A673 (cell line): ENCODE measurements at regions not wholly inside any gene's neighbourhood (a gene's known extent, or its start where the extent isn't known, plus 50 kb on each side); places are given as distances from the start of the nearest gene placed in this dataset.

Experiments
- BruUV-seq: library from RNA; stranded (reverse); fragments of 400-500 nt; replicated peaks from 2 replicates; lab custom pipeline; 2021; lab: Mats Ljungman, UMichigan
- CTCF ChIA-PET: fragments of 300-600 bp; sonication (Branson Sonifier 250); formaldehyde crosslinking; loops from one replicate; lab custom pipeline; 2022; ENCODE audit warnings: antibody characterized with exemption; lab: Charles Lee
- POLR2A ChIA-PET: fragments of 300-600 bp; sonication (Branson Sonifier 250); formaldehyde crosslinking; loops from one replicate; lab custom pipeline; 2022; ENCODE audit warnings: antibody characterized with exemption; ENCODE audit not compliant: low non-redundant PET; lab: Charles Lee
- DNase-seq: peaks from one replicate; pipeline ENCODE4 v3.0.0-alpha.2; 2015; ENCODE audit warnings: low spot score
- H3K27ac ChIP-seq: fragments of 200-600 bp; sonication (generic); 2 replicates; pipeline ENCODE4 v1.5.1; 2016; ENCODE audit warnings: mixed run types, low read depth, mild to moderate bottlenecking, mixed read lengths, antibody characterized with exemption, low read length; ENCODE audit not compliant: poor library complexity, severe bottlenecking
- H3K27me3 ChIP-seq: fragments of 200-600 bp; sonication (generic); replicated peaks from 2 replicates; pipeline ENCODE4 v1.6.1; 2017; ENCODE audit warnings: mixed run types, low read depth, mild to moderate bottlenecking, mixed read lengths, antibody characterized with exemption, low read length; ENCODE audit not compliant: insufficient read depth, poor library complexity
- H3K36me3 ChIP-seq: fragments of 200-600 bp; sonication (generic); 2 replicates; pipeline ENCODE4 v1.6.1; 2016; ENCODE audit warnings: mixed run types, mild to moderate bottlenecking, mixed read lengths, antibody characterized with exemption, low read length; ENCODE audit not compliant: insufficient read depth, poor library complexity, severe bottlenecking
- H3K4me1 ChIP-seq: fragments of 200-600 bp; sonication (generic); 2 replicates; pipeline ENCODE4 v1.6.1; 2017; ENCODE audit warnings: mixed run types, mild to moderate bottlenecking, mixed read lengths, antibody characterized with exemption, low read length; ENCODE audit not compliant: insufficient read depth, poor library complexity, severe bottlenecking
- H3K4me3 ChIP-seq: fragments of 200-600 bp; sonication (generic); 2 replicates; pipeline ENCODE4 v1.5.1; 2016; ENCODE audit warnings: low read depth, mixed run types, mild to moderate bottlenecking, mixed read lengths, low read length; ENCODE audit not compliant: poor library complexity, severe bottlenecking
- H3K9me3 ChIP-seq: fragments of 200-600 bp; sonication (generic); 2 replicates; pipeline ENCODE4 v1.6.1; 2016; ENCODE audit warnings: mixed run types, low read depth, mild to moderate bottlenecking, mixed read lengths, antibody characterized with exemption, low read length; ENCODE audit not compliant: poor library complexity, severe bottlenecking
- EZH2 ChIP-seq: fragments of 200-600 bp; sonication (generic); IDR thresholded peaks from 2 replicates; pipeline ENCODE4 v1.6.1; 2017; ENCODE audit warnings: borderline replicate concordance, low read depth, mild to moderate bottlenecking, mixed read lengths, antibody characterized with exemption, low read length; ENCODE audit not compliant: poor library complexity, severe bottlenecking
- intact Hi-C: fragments of 100-400 bp; cut with micrococcal nuclease; formaldehyde crosslinking; loops from one replicate; pipeline ENCODE4 v1.10.0; 2022; ENCODE audit not compliant: unreplicated experiment
- TF ChIP-seq, protein P1 (sequence below): fragments of 300-800, 200-600 bp; sonication (generic); conservative IDR thresholded peaks from 2 replicates; pipeline ENCODE4 v1.5.1; 2017; ENCODE audit warnings: low read depth, mild to moderate bottlenecking, antibody characterized with exemption, low read length, moderate library complexity, mixed read lengths

DNA sequence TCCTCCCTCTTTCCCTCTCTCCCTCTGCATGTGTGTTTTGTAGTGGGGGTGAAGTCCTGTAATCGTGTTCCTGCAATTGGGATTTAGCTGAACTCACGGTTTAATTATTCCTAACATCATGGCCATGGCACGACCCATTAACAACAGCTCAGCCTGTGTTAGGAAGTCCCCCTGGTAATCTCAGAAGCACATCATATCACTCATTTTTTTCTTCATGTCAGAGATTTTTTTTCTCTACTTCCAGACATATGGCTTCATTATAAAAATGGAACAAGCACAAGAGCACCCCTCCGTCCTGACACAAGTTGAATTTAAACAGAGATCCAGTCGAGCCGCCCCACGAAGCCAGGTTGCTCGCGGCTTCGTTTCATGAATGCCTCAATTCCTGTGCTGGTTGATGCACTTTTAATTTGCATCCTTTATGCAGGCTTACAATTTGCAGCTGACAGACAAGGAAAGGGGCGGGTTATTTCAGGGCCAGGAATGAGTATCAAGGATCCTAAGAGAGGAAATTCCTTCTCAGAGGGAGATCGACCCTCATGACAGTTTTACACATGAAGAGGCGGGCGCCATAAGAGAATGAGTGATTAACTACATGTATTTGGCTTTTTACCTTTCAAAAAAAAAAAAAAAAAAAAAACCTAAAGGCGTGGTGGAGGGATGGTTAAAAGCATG lies 192.9 kb downstream of the MAF start:
- ChIA-PET POLR2A (no interaction called here), CTCF (no interaction called here)
- Histone ChIP-seq H3K27me3 (no peaks in the 10 kb centered on the region), H3K9me3 (no peaks in the 10 kb centered on the region), H3K4me3 (no peak overlapping the region), H3K27ac (no peak overlapping the region), H3K36me3 (no peaks in the 10 kb centered on the region), H3K4me1 (no peaks in the 10 kb centered on the region)
- no TSS peak for BruUV-seq
- DNase-seq = no peak
- TF ChIP-seq, protein P1, sequence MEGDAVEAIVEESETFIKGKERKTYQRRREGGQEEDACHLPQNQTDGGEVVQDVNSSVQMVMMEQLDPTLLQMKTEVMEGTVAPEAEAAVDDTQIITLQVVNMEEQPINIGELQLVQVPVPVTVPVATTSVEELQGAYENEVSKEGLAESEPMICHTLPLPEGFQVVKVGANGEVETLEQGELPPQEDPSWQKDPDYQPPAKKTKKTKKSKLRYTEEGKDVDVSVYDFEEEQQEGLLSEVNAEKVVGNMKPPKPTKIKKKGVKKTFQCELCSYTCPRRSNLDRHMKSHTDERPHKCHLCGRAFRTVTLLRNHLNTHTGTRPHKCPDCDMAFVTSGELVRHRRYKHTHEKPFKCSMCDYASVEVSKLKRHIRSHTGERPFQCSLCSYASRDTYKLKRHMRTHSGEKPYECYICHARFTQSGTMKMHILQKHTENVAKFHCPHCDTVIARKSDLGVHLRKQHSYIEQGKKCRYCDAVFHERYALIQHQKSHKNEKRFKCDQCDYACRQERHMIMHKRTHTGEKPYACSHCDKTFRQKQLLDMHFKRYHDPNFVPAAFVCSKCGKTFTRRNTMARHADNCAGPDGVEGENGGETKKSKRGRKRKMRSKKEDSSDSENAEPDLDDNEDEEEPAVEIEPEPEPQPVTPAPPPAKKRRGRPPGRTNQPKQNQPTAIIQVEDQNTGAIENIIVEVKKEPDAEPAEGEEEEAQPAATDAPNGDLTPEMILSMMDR = no peak
- TF ChIP-seq EZH2 = no peak
- intact Hi-C loops = no loop called here

DNA sequence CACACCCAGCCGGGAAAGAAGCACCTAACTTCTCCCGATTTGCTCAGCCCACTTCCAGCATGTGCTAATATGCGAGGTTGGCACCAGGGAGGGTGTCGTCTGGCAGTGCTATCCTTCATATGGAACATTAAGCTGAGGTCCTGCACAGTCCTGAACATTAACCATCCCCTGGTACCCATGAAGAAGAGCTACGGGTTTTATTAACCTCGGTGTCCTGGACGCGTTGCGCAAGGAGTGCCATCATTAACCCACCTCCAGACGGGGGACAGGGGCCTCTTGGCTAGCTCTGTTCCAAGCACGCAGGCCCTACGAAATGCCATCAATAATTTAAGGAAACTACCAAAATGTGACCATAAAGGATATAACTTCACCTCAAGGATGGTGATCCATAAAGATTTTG lies 193.5 kb downstream of the MAF start:
- CTCF ChIA-PET = no interaction called here
- Histone ChIP-seq H3K4me1 (no peaks in the 10 kb centered on the region), H3K36me3 (no peaks in the 10 kb centered on the region), H3K27ac (no peak overlapping the region), H3K9me3 (no peaks in the 10 kb centered on the region), H3K4me3 (no peak overlapping the region), H3K27me3 (no peaks in the 10 kb centered on the region)
- BruUV-seq = no TSS peak
- TF ChIP-seq EZH2 = no peak
- TF ChIP-seq, protein P1 = no peak
- no peak for DNase-seq
- intact Hi-C loops = no loop called here
- POLR2A ChIA-PET = no interaction called here

DNA sequence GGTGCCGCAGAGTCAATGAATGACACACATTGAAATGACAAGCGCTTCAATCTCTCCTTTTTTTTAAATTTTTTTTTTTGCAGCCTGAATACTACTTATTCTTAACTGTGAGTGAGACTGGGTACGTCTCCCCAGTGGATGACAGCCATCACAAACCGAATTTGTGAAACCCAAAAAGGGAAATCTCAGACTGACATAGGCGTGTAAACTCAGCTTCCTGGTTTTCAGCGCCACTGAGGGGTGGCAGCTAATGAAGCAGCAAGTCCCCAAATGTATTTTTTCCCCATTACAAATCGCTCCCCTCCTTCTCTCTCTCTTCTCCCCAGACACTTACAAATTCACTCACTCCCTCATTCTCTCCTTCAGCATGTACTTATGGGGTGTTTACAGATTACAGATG lies 196.0 kb downstream of the MAF start:
- no peaks in the 10 kb centered on the region for H3K36me3 ChIP-seq
- ChIA-PET CTCF (no interaction called here), POLR2A (no interaction called here)
- H3K4me1 ChIP-seq = no peaks in the 10 kb centered on the region
- BruUV-seq = no TSS peak
- no peak overlapping the region for H3K4me3 ChIP-seq
- no peak overlapping the region for H3K27ac ChIP-seq
- H3K27me3 ChIP-seq = no peaks in the 10 kb centered on the region
- H3K9me3 ChIP-seq = peaks cover 4% of the 10 kb centered on the region
- no peak for DNase-seq
- TF ChIP-seq, protein P1 = no peak
- TF ChIP-seq EZH2 = no peak
- intact Hi-C loops = no loop called here
